ENCODE measurements at regions not wholly inside any gene's neighbourhood (a gene's known extent, or its start where the extent isn't known, plus 50 kb on each side); places are given as distances from the start of the nearest gene placed in this dataset.
"Not testable (repeated sequence)": the region's sequence is repeated elsewhere in the genome, so short reads cannot be mapped to it uniquely, and the experiment has no call there.

GRCh38 chr5:116730185-116730584 lies 155.6 kb upstream of the SEMA6A start:
- Histone ChIP-seq H3K36me3 (ENCODE audit: control insufficient read depth in 2 of 2, insufficient read depth in 2 of 2, low read length in 1 of 2) (no peaks in the 10 kb centered on the region), H3K4me1 (ENCODE audit: control insufficient read depth in 2 of 2, insufficient read depth in 2 of 2, low read length in 1 of 2) (peaks cover 2 to 5% of the 10 kb centered on the region in 2 donors), H3K4me3 (ENCODE audit: low read depth in 1 of 2, low read length in 2 of 2) (no peak overlapping the region), H3K27me3 (ENCODE audit: control insufficient read depth in 1 of 2, insufficient read depth in 2 of 2, low read length in 2 of 2) (no peaks in the 10 kb centered on the region), H3K27ac (ENCODE audit: low read depth in 2 of 2, low read length in 1 of 2) (no peak overlapping the region), H3K9me3 (ENCODE audit: control insufficient read depth in 2 of 2, insufficient read depth in 1 of 2, low read depth in 1 of 2, low read length in 1 of 2) (no peaks in the 10 kb centered on the region)
- WGBS, 2 donors: 68 to 73% methylated on average over 1 of the region's 1 CpG

DNA sequence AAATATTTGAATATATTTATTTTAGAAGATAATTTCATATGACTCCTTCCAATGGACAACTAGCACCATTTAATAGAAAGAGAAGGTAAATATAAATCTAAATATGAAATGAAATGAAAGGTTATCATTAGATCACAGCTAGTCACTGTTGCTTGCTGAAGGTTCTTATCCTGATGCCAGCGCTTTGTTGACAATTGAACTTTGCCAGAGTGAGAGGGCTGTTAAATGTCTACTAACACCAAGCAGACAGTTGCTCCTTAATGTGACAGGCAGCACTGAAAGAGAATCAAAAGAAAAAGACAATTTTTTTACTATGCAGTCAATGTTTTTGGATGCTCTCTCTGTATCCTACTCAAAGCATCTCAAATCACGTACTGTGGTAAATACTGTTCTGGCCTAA lies 152.6 kb upstream of the SEMA6A start:
- H3K27ac ChIP-seq (ENCODE audit: low read depth in 2 of 2, low read length in 1 of 2): no peak overlapping the region
- 89 to 97% methylated on average over 2 of the region's 2 CpGs for WGBS, 2 donors
- H3K4me1 ChIP-seq (ENCODE audit: control insufficient read depth in 2 of 2, insufficient read depth in 2 of 2, low read length in 1 of 2): no peaks in the 10 kb centered on the region
- H3K9me3 ChIP-seq (ENCODE audit: control insufficient read depth in 2 of 2, insufficient read depth in 1 of 2, low read depth in 1 of 2, low read length in 1 of 2): no peaks in the 10 kb centered on the region
- no peak overlapping the region for H3K4me3 ChIP-seq (ENCODE audit: low read depth in 1 of 2, low read length in 2 of 2)
- no peaks in the 10 kb centered on the region for H3K27me3 ChIP-seq (ENCODE audit: control insufficient read depth in 1 of 2, insufficient read depth in 2 of 2, low read length in 2 of 2)
- no peaks in the 10 kb centered on the region for H3K36me3 ChIP-seq (ENCODE audit: control insufficient read depth in 2 of 2, insufficient read depth in 2 of 2, low read length in 1 of 2)

- not testable (repeated sequence) for H3K4me1 ChIP-seq (ENCODE audit: control insufficient read depth in 2 of 2, insufficient read depth in 2 of 2, low read length in 1 of 2); H3K36me3 ChIP-seq (ENCODE audit: control insufficient read depth in 2 of 2, insufficient read depth in 2 of 2, low read length in 1 of 2); H3K4me3 ChIP-seq (ENCODE audit: low read depth in 1 of 2, low read length in 2 of 2); H3K9me3 ChIP-seq (ENCODE audit: control insufficient read depth in 2 of 2, insufficient read depth in 1 of 2, low read depth in 1 of 2, low read length in 1 of 2); H3K27ac ChIP-seq (ENCODE audit: low read depth in 2 of 2, low read length in 1 of 2); H3K27me3 ChIP-seq (ENCODE audit: control insufficient read depth in 1 of 2, insufficient read depth in 2 of 2, low read length in 2 of 2)
- WGBS, 2 donors: 95 to 96% methylated on average over 2 of the region's 2 CpGs
Observed at GRCh38 chr5:116726180-116726579, 151.6 kb upstream of the SEMA6A start.

DNA sequence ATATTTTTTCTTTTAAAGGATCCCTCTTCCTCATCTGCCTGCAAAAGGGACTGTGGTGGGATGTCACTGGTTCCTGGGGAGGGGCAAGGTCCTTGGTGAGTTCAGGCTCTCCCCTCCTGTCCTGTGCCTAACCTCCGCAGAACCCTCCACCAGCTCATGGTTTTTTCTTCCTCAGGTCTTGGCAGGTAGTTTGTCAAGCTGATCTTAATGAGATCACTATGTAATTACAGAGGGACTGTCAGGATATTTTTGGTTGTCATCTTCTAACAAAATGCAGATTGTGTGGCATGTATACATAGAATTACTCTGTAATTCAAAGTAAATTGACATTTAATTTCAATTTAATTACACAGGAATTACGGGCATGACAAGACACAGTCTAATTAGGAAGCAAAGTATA lies 150.3 kb upstream of the SEMA6A start:
- Histone ChIP-seq H3K4me1 (ENCODE audit: control insufficient read depth in 2 of 2, insufficient read depth in 2 of 2, low read length in 1 of 2) (no peaks in the 10 kb centered on the region), H3K9me3 (ENCODE audit: control insufficient read depth in 2 of 2, insufficient read depth in 1 of 2, low read depth in 1 of 2, low read length in 1 of 2) (no peaks in the 10 kb centered on the region), H3K27ac (ENCODE audit: low read depth in 2 of 2, low read length in 1 of 2) (no peak overlapping the region), H3K4me3 (ENCODE audit: low read depth in 1 of 2, low read length in 2 of 2) (no peak overlapping the region), H3K36me3 (ENCODE audit: control insufficient read depth in 2 of 2, insufficient read depth in 2 of 2, low read length in 1 of 2) (no peaks in the 10 kb centered on the region), H3K27me3 (ENCODE audit: control insufficient read depth in 1 of 2, insufficient read depth in 2 of 2, low read length in 2 of 2) (no peaks in the 10 kb centered on the region)
- WGBS, 2 donors: 96 to 97% methylated on average over 2 of the region's 2 CpGs

DNA sequence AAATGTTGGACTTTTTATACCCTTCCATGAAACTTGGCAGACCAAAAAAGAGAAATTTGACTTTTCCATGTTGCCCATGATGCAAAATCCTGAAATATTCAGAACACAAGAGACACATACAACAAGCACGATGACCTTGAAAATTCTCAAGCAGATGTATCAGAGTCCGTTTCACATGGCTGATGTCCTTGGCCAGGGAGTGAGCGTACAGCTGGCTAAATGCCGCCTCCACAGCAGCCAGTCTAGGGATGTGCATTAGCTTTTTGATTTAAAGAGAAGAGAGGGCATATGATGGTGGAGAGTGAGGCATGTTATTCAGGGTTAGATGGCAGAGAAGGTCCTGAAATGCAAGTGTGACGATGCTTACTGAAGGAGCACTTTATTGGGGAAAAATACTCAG lies 148.0 kb upstream of the SEMA6A start:
- H3K4me3 ChIP-seq (ENCODE audit: low read depth in 1 of 2, low read length in 2 of 2): no peak overlapping the region
- no peaks in the 10 kb centered on the region for H3K36me3 ChIP-seq (ENCODE audit: control insufficient read depth in 2 of 2, insufficient read depth in 2 of 2, low read length in 1 of 2)
- H3K9me3 ChIP-seq (ENCODE audit: control insufficient read depth in 2 of 2, insufficient read depth in 1 of 2, low read depth in 1 of 2, low read length in 1 of 2): no peaks in the 10 kb centered on the region
- 85 to 92% methylated on average over 5 of the region's 5 CpGs for WGBS, 2 donors
- no peaks in the 10 kb centered on the region for H3K27me3 ChIP-seq (ENCODE audit: control insufficient read depth in 1 of 2, insufficient read depth in 2 of 2, low read length in 2 of 2)
- no peak overlapping the region for H3K27ac ChIP-seq (ENCODE audit: low read depth in 2 of 2, low read length in 1 of 2)
- H3K4me1 ChIP-seq (ENCODE audit: control insufficient read depth in 2 of 2, insufficient read depth in 2 of 2, low read length in 1 of 2): no peaks in the 10 kb centered on the region

GRCh38 chr5:116719106-116719505 lies 144.5 kb upstream of the SEMA6A start:
- Histone ChIP-seq H3K36me3 (ENCODE audit: control insufficient read depth in 2 of 2, insufficient read depth in 2 of 2, low read length in 1 of 2) (no peaks in the 10 kb centered on the region), H3K9me3 (ENCODE audit: control insufficient read depth in 2 of 2, insufficient read depth in 1 of 2, low read depth in 1 of 2, low read length in 1 of 2) (no peaks in the 10 kb centered on the region), H3K4me3 (ENCODE audit: low read depth in 1 of 2, low read length in 2 of 2) (no peak overlapping the region), H3K27ac (ENCODE audit: low read depth in 2 of 2, low read length in 1 of 2) (no peak overlapping the region), H3K4me1 (ENCODE audit: control insufficient read depth in 2 of 2, insufficient read depth in 2 of 2, low read length in 1 of 2) (no peaks in the 10 kb centered on the region), H3K27me3 (ENCODE audit: control insufficient read depth in 1 of 2, insufficient read depth in 2 of 2, low read length in 2 of 2) (no peaks in the 10 kb centered on the region)
- 65 to 75% methylated on average over 2 of the region's 2 CpGs for WGBS, 2 donors

DNA sequence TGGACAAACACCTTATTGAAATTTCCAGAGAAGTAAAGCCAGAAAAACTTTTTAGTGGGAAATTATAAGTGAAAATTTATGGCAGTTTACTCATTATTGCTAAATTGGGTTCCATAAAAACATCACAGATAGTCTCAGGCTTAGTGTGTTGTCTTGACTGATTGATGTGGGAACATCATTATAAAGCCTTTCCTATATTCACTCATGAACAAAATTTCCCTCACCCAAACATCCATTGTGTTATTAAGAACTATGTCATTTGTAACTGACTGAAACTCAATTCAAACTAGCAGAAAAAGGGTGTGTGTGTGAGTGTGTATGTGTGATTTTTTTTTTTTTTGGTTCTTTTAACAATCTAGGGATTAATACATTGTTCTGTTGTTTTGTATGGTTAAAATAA lies 143.7 kb upstream of the SEMA6A start:
- H3K9me3 ChIP-seq (ENCODE audit: control insufficient read depth in 2 of 2, insufficient read depth in 1 of 2, low read depth in 1 of 2, low read length in 1 of 2): no peaks in the 10 kb centered on the region

DNA sequence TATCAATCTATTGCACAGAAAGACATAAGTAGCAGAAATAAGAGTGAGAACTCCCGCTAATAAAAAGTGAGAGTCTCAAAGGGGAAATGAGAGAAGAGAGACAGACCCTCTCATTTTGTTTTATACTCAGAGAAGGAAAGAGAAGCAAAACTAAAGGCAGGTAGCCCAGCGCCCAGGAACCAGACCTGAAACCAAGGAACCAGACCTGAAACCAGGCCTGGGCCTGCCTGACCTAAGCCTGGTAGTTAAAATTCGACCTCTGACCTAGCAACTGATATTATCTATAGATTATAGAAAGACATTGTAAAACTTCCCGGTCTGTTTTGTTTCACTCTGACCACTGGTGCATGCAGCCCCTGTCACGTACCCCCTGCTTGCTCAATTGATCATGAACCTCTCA lies 134.5 kb upstream of the SEMA6A start:
- Histone ChIP-seq H3K4me3 (ENCODE audit: low read depth in 1 of 2, low read length in 2 of 2) (no peak overlapping the region), H3K9me3 (ENCODE audit: control insufficient read depth in 2 of 2, insufficient read depth in 1 of 2, low read depth in 1 of 2, low read length in 1 of 2) (no peaks in the 10 kb centered on the region), H3K36me3 (ENCODE audit: control insufficient read depth in 2 of 2, insufficient read depth in 2 of 2, low read length in 1 of 2) (no peaks in the 10 kb centered on the region), H3K27me3 (ENCODE audit: control insufficient read depth in 1 of 2, insufficient read depth in 2 of 2, low read length in 2 of 2) (no peaks in the 10 kb centered on the region), H3K4me1 (ENCODE audit: control insufficient read depth in 2 of 2, insufficient read depth in 2 of 2, low read length in 1 of 2) (no peaks in the 10 kb centered on the region), H3K27ac (ENCODE audit: low read depth in 2 of 2, low read length in 1 of 2) (no peak overlapping the region)
- WGBS, 2 donors: 85 to 88% methylated on average over 5 of the region's 5 CpGs

More for the DNA sequence above, 143.7 kb upstream of the SEMA6A start:
- no peak overlapping the region for H3K4me3 ChIP-seq (ENCODE audit: low read depth in 1 of 2, low read length in 2 of 2)
- H3K36me3 ChIP-seq (ENCODE audit: control insufficient read depth in 2 of 2, insufficient read depth in 2 of 2, low read length in 1 of 2): no peaks in the 10 kb centered on the region
- no peaks in the 10 kb centered on the region for H3K4me1 ChIP-seq (ENCODE audit: control insufficient read depth in 2 of 2, insufficient read depth in 2 of 2, low read length in 1 of 2)
- H3K27ac ChIP-seq (ENCODE audit: low read depth in 2 of 2, low read length in 1 of 2): no peak overlapping the region
- H3K27me3 ChIP-seq (ENCODE audit: control insufficient read depth in 1 of 2, insufficient read depth in 2 of 2, low read length in 2 of 2): no peaks in the 10 kb centered on the region

- H3K4me3 ChIP-seq (ENCODE audit: low read depth in 1 of 2, low read length in 2 of 2); H3K27me3 ChIP-seq (ENCODE audit: control insufficient read depth in 1 of 2, insufficient read depth in 2 of 2, low read length in 2 of 2); H3K36me3 ChIP-seq (ENCODE audit: control insufficient read depth in 2 of 2, insufficient read depth in 2 of 2, low read length in 1 of 2); H3K9me3 ChIP-seq (ENCODE audit: control insufficient read depth in 2 of 2, insufficient read depth in 1 of 2, low read depth in 1 of 2, low read length in 1 of 2); H3K4me1 ChIP-seq (ENCODE audit: control insufficient read depth in 2 of 2, insufficient read depth in 2 of 2, low read length in 1 of 2); H3K27ac ChIP-seq (ENCODE audit: low read depth in 2 of 2, low read length in 1 of 2): not testable (repeated sequence)
- 88 to 90% methylated on average over 3 of the region's 3 CpGs for WGBS, 2 donors
Observed at GRCh38 chr5:116705121-116705519, 130.5 kb upstream of the SEMA6A start.

DNA sequence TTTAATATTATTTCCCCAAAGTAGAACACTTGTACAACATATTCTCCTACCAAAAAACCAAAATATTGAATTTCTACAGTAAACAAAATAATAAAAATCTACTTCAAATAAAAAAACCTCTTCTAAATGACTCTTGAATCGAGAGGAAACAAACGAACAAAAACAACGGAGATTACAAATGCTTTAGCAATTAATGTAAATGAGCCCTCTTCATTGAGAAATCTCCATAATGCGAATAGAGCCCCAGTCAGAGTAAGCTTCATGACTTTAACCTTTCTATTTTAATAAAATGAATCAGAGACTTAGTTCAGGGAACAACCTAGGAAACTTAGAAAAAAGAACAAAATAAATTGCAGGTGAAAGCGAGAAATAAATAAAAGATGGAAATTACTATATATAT lies 129.3 kb upstream of the SEMA6A start:
- Histone ChIP-seq H3K4me1 (ENCODE audit: control insufficient read depth in 2 of 2, insufficient read depth in 2 of 2, low read length in 1 of 2) (no peaks in the 10 kb centered on the region), H3K36me3 (ENCODE audit: control insufficient read depth in 2 of 2, insufficient read depth in 2 of 2, low read length in 1 of 2) (no peaks in the 10 kb centered on the region), H3K27ac (ENCODE audit: low read depth in 2 of 2, low read length in 1 of 2) (no peak overlapping the region), H3K9me3 (ENCODE audit: control insufficient read depth in 2 of 2, insufficient read depth in 1 of 2, low read depth in 1 of 2, low read length in 1 of 2) (no peaks in the 10 kb centered on the region), H3K4me3 (ENCODE audit: low read depth in 1 of 2, low read length in 2 of 2) (no peak overlapping the region), H3K27me3 (ENCODE audit: control insufficient read depth in 1 of 2, insufficient read depth in 2 of 2, low read length in 2 of 2) (no peaks in the 10 kb centered on the region)
- WGBS, 2 donors: 91 to 95% methylated on average over 5 of the region's 5 CpGs
